ENCODE measurements at regions not wholly inside any gene's neighbourhood (a gene's known extent, or its start where the extent isn't known, plus 50 kb on each side); places are given as distances from the start of the nearest gene placed in this dataset.
"Not testable (repeated sequence)": the region's sequence is repeated elsewhere in the genome, so short reads cannot be mapped to it uniquely, and the experiment has no call there.

GRCh38 chr14:61602003-61602732 lies 93.1 kb upstream of the HIF1A start:
- no peak for DNase-seq

- DNase-seq = no peak
Measured at GRCh38 chr14:61602733-61603077, 92.6 kb upstream of the HIF1A start.

GRCh38 chr14:61603736-61604135 lies 91.6 kb upstream of the HIF1A start:
- DNase-seq = no peak

- DNase-seq = peak in 1 of 2 experiments; percentile 29
Measured at GRCh38 chr14:61607570-61608244, 87.6 kb upstream of the HIF1A start.

- peak; percentile 81 to 91 for DNase-seq
Measured at GRCh38 chr14:61608245-61609165, 86.8 kb upstream of the HIF1A start.

GRCh38 chr14:61609191-61609843 lies 86.0 kb upstream of the HIF1A start:
- DNase-seq = peak in 1 of 2 experiments; percentile 45

- DNase-seq = no peak
Measured at GRCh38 chr14:61609884-61610283, 85.4 kb upstream of the HIF1A start.

- no peak for DNase-seq
Measured at GRCh38 chr14:61610900-61611299, 84.4 kb upstream of the HIF1A start.

- no peak for DNase-seq
Measured at GRCh38 chr14:61611880-61612630, 83.3 kb upstream of the HIF1A start.

GRCh38 chr14:61613006-61613405 lies 82.3 kb upstream of the HIF1A start:
- not testable (repeated sequence) for DNase-seq

GRCh38 chr14:61614693-61615092 lies 80.6 kb upstream of the HIF1A start:
- no peak for DNase-seq

GRCh38 chr14:61615743-61616523 lies 79.4 kb upstream of the HIF1A start:
- DNase-seq = no peak

GRCh38 chr14:61616524-61617185 lies 78.7 kb upstream of the HIF1A start:
- no peak for DNase-seq

GRCh38 chr14:61618448-61618847 lies 76.9 kb upstream of the HIF1A start:
- no peak for DNase-seq

GRCh38 chr14:61619494-61619893 lies 75.8 kb upstream of the HIF1A start:
- no peak for DNase-seq

- no peak for DNase-seq
Measured at GRCh38 chr14:61620130-61620946, 75.0 kb upstream of the HIF1A start.

- no peak for DNase-seq
Measured at GRCh38 chr14:61621444-61621843, 73.9 kb upstream of the HIF1A start.

- no peak for DNase-seq
Measured at GRCh38 chr14:61622051-61622450, 73.3 kb upstream of the HIF1A start.

- no peak for DNase-seq
Measured at GRCh38 chr14:61623927-61624326, 71.4 kb upstream of the HIF1A start.

- DNase-seq = no peak
Measured at GRCh38 chr14:61625165-61625564, 70.1 kb upstream of the HIF1A start.

Measured in NCI-H1930 (cell line).